ENCODE measurements at regions not wholly inside any gene's neighbourhood (a gene's known extent, or its start where the extent isn't known, plus 50 kb on each side); places are given as distances from the start of the nearest gene placed in this dataset.

GRCh38 chr10:28744069-28744768 is 66.9 kb downstream of the BAMBI start (continued):
- TF ChIP-seq, protein P1, sequence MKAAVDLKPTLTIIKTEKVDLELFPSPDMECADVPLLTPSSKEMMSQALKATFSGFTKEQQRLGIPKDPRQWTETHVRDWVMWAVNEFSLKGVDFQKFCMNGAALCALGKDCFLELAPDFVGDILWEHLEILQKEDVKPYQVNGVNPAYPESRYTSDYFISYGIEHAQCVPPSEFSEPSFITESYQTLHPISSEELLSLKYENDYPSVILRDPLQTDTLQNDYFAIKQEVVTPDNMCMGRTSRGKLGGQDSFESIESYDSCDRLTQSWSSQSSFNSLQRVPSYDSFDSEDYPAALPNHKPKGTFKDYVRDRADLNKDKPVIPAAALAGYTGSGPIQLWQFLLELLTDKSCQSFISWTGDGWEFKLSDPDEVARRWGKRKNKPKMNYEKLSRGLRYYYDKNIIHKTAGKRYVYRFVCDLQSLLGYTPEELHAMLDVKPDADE (IDR thresholded peaks at IDR 0.05): no peak
- no peak for TF ChIP-seq STAT1 (IDR thresholded peaks at IDR 0.05; ENCODE audit: unreplicated experiment)
- TF ChIP-seq, protein P2, sequence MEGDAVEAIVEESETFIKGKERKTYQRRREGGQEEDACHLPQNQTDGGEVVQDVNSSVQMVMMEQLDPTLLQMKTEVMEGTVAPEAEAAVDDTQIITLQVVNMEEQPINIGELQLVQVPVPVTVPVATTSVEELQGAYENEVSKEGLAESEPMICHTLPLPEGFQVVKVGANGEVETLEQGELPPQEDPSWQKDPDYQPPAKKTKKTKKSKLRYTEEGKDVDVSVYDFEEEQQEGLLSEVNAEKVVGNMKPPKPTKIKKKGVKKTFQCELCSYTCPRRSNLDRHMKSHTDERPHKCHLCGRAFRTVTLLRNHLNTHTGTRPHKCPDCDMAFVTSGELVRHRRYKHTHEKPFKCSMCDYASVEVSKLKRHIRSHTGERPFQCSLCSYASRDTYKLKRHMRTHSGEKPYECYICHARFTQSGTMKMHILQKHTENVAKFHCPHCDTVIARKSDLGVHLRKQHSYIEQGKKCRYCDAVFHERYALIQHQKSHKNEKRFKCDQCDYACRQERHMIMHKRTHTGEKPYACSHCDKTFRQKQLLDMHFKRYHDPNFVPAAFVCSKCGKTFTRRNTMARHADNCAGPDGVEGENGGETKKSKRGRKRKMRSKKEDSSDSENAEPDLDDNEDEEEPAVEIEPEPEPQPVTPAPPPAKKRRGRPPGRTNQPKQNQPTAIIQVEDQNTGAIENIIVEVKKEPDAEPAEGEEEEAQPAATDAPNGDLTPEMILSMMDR (conservative IDR thresholded peaks at IDR 0.05; ENCODE audit: low read depth in 2 of 2): no peak
- TF ChIP-seq CREB1 (CRISPR knock-in tag; IDR thresholded peaks at IDR 0.05; ENCODE audit: low read depth): no peak
- no peak for TF ChIP-seq NANOG (IDR thresholded peaks at IDR 0.05; ENCODE audit: borderline replicate concordance)
- TF ChIP-seq JUNB (IDR thresholded peaks at IDR 0.05; ENCODE audit: unreplicated experiment): no peak
- no peak for TF ChIP-seq ZNF331 (CRISPR knock-in tag; IDR thresholded peaks at IDR 0.05; ENCODE audit: low read depth)
- no peak for TF ChIP-seq EZH2 (IDR thresholded peaks at IDR 0.05; ENCODE audit: low read depth, unreplicated experiment)

- Histone ChIP-seq H3K27me3 (ENCODE audit: insufficient read depth) (no peaks in the 10 kb centered on the region), H3K27ac (ENCODE audit: low read depth) (no peak overlapping the region), H3K36me3 (ENCODE audit: insufficient read depth) (no peaks in the 10 kb centered on the region), H3K4me1 (ENCODE audit: insufficient read depth) (no peaks in the 10 kb centered on the region), H2AFZ (no peak overlapping the region), H3K9me2 (ENCODE audit: insufficient read depth) (no peaks in the 10 kb centered on the region), H3K79me2 (replicated peaks; ENCODE audit: insufficient read depth) (no peaks in the 10 kb centered on the region), H4K20me1 (replicated peaks; ENCODE audit: insufficient read depth) (no peaks in the 10 kb centered on the region), H3K4me2 (no peak overlapping the region), H3F3A (replicated peaks; ENCODE audit: low read depth) (no peaks in the 10 kb centered on the region), H3K4me3 (no peak overlapping the region)
- ATAC-seq (no peak), DNase-seq (ENCODE audit: low spot score) (peak; percentile 6)
- Mint-ChIP-seq H3K36me3 (ENCODE audit: low read depth) (peaks cover 5% of the 10 kb centered on the region; the same call in 2 of the 3 replicates), H3K4me1 (no peaks in the 10 kb centered on the region), H3K27ac (no peak overlapping the region), H3K27me3 (ENCODE audit: insufficient read depth, low read depth, poor library complexity) (peaks cover 4% of the 10 kb centered on the region), H3K4me3 (no peak overlapping the region), H3K9me3 (peaks cover 5% of the 10 kb centered on the region; the same call in 2 of the 3 replicates)
- TF ChIP-seq STAT1 (IDR thresholded peaks at IDR 0.05; ENCODE audit: unreplicated experiment) (no peak), NANOG (IDR thresholded peaks at IDR 0.05; ENCODE audit: borderline replicate concordance) (no peak), JUNB (IDR thresholded peaks at IDR 0.05; ENCODE audit: unreplicated experiment) (no peak), ZNF462 (CRISPR knock-in tag; IDR thresholded peaks at IDR 0.05) (no peak), CREB1 (CRISPR knock-in tag; IDR thresholded peaks at IDR 0.05; ENCODE audit: low read depth) (no peak)
- TF ChIP-seq, protein P1 (IDR thresholded peaks at IDR 0.05): no peak
- TF ChIP-seq, protein P2 (conservative IDR thresholded peaks at IDR 0.05; ENCODE audit: low read depth in 2 of 2): no peak
These were observed 77.8 kb downstream of the BAMBI start for GRCh38 chr10:28754930-28755718.

Measured in GM23338 (cell line).